ENCODE measurements at regions not wholly inside any gene's neighbourhood (a gene's known extent, or its start where the extent isn't known, plus 50 kb on each side); places are given as distances from the start of the nearest gene placed in this dataset.

GRCh38 chr7:51881309-51881708 lies 564.7 kb upstream of the COBL start:
- TF ChIP-seq, protein P1, sequence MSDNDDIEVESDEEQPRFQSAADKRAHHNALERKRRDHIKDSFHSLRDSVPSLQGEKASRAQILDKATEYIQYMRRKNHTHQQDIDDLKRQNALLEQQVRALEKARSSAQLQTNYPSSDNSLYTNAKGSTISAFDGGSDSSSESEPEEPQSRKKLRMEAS (IDR thresholded peaks at IDR 0.05): no peak
- TF ChIP-seq RAD21 (IDR thresholded peaks at IDR 0.05; ENCODE audit: low read depth) (no peak), CREB1 (IDR thresholded peaks at IDR 0.05; ENCODE audit: low read depth) (no peak)
- TF ChIP-seq, protein P2, sequence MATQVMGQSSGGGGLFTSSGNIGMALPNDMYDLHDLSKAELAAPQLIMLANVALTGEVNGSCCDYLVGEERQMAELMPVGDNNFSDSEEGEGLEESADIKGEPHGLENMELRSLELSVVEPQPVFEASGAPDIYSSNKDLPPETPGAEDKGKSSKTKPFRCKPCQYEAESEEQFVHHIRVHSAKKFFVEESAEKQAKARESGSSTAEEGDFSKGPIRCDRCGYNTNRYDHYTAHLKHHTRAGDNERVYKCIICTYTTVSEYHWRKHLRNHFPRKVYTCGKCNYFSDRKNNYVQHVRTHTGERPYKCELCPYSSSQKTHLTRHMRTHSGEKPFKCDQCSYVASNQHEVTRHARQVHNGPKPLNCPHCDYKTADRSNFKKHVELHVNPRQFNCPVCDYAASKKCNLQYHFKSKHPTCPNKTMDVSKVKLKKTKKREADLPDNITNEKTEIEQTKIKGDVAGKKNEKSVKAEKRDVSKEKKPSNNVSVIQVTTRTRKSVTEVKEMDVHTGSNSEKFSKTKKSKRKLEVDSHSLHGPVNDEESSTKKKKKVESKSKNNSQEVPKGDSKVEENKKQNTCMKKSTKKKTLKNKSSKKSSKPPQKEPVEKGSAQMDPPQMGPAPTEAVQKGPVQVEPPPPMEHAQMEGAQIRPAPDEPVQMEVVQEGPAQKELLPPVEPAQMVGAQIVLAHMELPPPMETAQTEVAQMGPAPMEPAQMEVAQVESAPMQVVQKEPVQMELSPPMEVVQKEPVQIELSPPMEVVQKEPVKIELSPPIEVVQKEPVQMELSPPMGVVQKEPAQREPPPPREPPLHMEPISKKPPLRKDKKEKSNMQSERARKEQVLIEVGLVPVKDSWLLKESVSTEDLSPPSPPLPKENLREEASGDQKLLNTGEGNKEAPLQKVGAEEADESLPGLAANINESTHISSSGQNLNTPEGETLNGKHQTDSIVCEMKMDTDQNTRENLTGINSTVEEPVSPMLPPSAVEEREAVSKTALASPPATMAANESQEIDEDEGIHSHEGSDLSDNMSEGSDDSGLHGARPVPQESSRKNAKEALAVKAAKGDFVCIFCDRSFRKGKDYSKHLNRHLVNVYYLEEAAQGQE (IDR thresholded peaks at IDR 0.05; ENCODE audit: low read depth): no peak

DNA sequence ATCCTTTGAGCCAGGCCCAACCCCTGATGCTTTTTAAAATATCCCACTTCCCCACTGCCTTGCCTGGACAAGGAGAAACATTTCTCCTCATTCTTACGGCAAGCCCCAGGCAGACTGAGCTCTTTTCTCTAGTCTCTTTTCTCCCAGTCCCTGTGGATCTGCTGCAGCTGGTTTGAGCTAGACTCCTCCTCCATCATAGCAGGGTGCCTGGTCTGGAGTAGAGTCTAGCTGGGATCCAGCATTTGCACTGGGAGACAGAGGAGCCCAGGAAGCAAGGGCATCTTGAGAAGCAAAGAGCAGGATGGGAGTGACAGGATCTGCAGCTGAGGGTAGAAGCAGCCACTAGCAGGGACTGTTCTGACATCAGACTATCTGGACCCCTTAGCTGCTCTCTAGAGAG lies 562.3 kb upstream of the COBL start:
- no peak for TF ChIP-seq EGR1 (IDR thresholded peaks at IDR 0.05)
- TF ChIP-seq, protein P1 (IDR thresholded peaks at IDR 0.05): no peak
- TF ChIP-seq CEBPB (IDR thresholded peaks at IDR 0.05): no peak
- TF ChIP-seq TEAD4 (IDR thresholded peaks at IDR 0.05): no peak
- TF ChIP-seq, protein P2 (IDR thresholded peaks at IDR 0.05; ENCODE audit: low read depth): no peak
- TF ChIP-seq YY1 (IDR thresholded peaks at IDR 0.05; ENCODE audit: low read depth): no peak
- no peak for TF ChIP-seq CREB1 (IDR thresholded peaks at IDR 0.05; ENCODE audit: low read depth)
- no peak for TF ChIP-seq RAD21 (IDR thresholded peaks at IDR 0.05; ENCODE audit: low read depth)
- TF ChIP-seq EP300 (IDR thresholded peaks at IDR 0.05; ENCODE audit: borderline replicate concordance): no peak
- no peak for TF ChIP-seq TAF1 (IDR thresholded peaks at IDR 0.05; ENCODE audit: low read depth)

- TF ChIP-seq FOXM1 (IDR thresholded peaks at IDR 0.05; ENCODE audit: borderline replicate concordance, low read depth): no peak
- TF ChIP-seq CREB1 (IDR thresholded peaks at IDR 0.05; ENCODE audit: low read depth): no peak
- no peak for TF ChIP-seq EP300 (IDR thresholded peaks at IDR 0.05; ENCODE audit: borderline replicate concordance)
- no peak for TF ChIP-seq RAD21 (IDR thresholded peaks at IDR 0.05; ENCODE audit: low read depth)
- no peak for TF ChIP-seq TCF12 (IDR thresholded peaks at IDR 0.05; ENCODE audit: low read depth)
- TF ChIP-seq CEBPB (IDR thresholded peaks at IDR 0.05): no peak
- TF ChIP-seq, protein P3, sequence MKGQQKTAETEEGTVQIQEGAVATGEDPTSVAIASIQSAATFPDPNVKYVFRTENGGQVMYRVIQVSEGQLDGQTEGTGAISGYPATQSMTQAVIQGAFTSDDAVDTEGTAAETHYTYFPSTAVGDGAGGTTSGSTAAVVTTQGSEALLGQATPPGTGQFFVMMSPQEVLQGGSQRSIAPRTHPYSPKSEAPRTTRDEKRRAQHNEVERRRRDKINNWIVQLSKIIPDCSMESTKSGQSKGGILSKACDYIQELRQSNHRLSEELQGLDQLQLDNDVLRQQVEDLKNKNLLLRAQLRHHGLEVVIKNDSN (IDR thresholded peaks at IDR 0.05): no peak
- TF ChIP-seq, protein P2 (IDR thresholded peaks at IDR 0.05; ENCODE audit: low read depth): no peak
- TF ChIP-seq, protein P1 (IDR thresholded peaks at IDR 0.05): no peak
- no peak for TF ChIP-seq EGR1 (IDR thresholded peaks at IDR 0.05)
- no peak for TF ChIP-seq NFIC (IDR thresholded peaks at IDR 0.05)
These were observed 552.8 kb upstream of the COBL start for GRCh38 chr7:51869452-51869851.

DNA sequence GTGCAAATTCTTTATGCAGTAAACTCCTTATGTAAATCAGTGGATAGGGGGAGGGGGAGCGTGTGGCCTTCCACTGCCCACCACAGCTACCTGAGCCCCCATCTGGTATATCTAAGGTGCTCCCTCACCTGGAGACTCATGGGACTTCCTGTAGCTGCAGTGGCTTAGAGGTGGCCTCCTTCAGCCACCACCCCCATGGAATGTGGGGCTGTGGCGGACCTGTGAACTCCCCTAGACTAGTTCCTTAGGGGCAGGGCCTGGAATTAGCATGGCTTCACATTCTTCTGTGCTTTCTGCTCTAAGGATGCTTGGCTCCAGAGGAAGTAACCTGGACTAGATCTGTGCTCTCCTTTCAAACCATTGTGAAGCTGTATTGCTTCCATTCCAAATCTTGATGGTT lies 550.5 kb upstream of the COBL start:
- TF ChIP-seq YY1 (IDR thresholded peaks at IDR 0.05; ENCODE audit: low read depth): no peak
- TF ChIP-seq, protein P1 (IDR thresholded peaks at IDR 0.05): no peak
- TF ChIP-seq TAF1 (IDR thresholded peaks at IDR 0.05; ENCODE audit: low read depth): no peak
- no peak for TF ChIP-seq CREB1 (IDR thresholded peaks at IDR 0.05; ENCODE audit: low read depth)
- TF ChIP-seq TEAD4 (IDR thresholded peaks at IDR 0.05): no peak
- no peak for TF ChIP-seq RAD21 (IDR thresholded peaks at IDR 0.05; ENCODE audit: low read depth)
- TF ChIP-seq, protein P3 (IDR thresholded peaks at IDR 0.05): no peak
- TF ChIP-seq NFIC (IDR thresholded peaks at IDR 0.05): no peak

DNA sequence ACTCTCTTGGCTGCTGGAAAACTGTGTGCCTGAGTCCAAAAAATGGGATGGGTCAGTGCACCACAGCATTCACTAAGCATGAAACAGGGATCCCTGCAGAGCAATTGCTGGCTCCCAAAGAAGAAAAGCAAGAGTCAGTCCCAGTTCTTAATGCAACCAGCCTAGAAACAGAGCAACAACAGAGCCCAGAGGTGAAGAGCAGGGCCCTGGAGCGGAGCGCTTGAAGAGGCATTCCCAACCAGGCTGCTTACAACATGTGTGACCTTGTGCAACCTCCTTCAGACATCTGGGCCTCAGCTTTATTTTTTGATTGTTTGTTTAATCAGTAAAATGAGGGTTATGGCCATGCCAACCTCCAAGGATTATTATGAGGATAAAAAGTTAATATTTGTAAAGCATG lies 543.7 kb upstream of the COBL start:
- TF ChIP-seq FOXM1 (IDR thresholded peaks at IDR 0.05; ENCODE audit: borderline replicate concordance, low read depth) (no peak), CEBPB (IDR thresholded peaks at IDR 0.05) (no peak), ZBTB7A (IDR thresholded peaks at IDR 0.05; ENCODE audit: low read depth) (no peak), RAD21 (IDR thresholded peaks at IDR 0.05; ENCODE audit: low read depth) (no peak), YY1 (IDR thresholded peaks at IDR 0.05; ENCODE audit: low read depth) (no peak), TCF12 (IDR thresholded peaks at IDR 0.05; ENCODE audit: low read depth) (no peak), NFIC (IDR thresholded peaks at IDR 0.05) (no peak), EP300 (IDR thresholded peaks at IDR 0.05; ENCODE audit: borderline replicate concordance) (no peak), EGR1 (IDR thresholded peaks at IDR 0.05) (no peak), TAF1 (IDR thresholded peaks at IDR 0.05; ENCODE audit: low read depth) (no peak), TEAD4 (IDR thresholded peaks at IDR 0.05) (no peak), CREB1 (IDR thresholded peaks at IDR 0.05; ENCODE audit: low read depth) (no peak)
- TF ChIP-seq, protein P1 (IDR thresholded peaks at IDR 0.05): no peak
- TF ChIP-seq, protein P3 (IDR thresholded peaks at IDR 0.05): no peak
- TF ChIP-seq, protein P2 (IDR thresholded peaks at IDR 0.05; ENCODE audit: low read depth): no peak

Data from Ishikawa (cell line).